OCI-M2 (cell line): ENCODE measurements at regions not wholly inside any gene's neighbourhood (a gene's known extent, or its start where the extent isn't known, plus 50 kb on each side); places are given as distances from the start of the nearest gene placed in this dataset.
"Not testable (repeated sequence)": the region's sequence is repeated elsewhere in the genome, so short reads cannot be mapped to it uniquely, and the experiment has no call there.

Experiments used
- DNase-seq: peaks from one replicate; lab custom pipeline; 2025; ENCODE audit not compliant: unreplicated experiment; lab: John Stamatoyannopoulos, UW

DNA sequence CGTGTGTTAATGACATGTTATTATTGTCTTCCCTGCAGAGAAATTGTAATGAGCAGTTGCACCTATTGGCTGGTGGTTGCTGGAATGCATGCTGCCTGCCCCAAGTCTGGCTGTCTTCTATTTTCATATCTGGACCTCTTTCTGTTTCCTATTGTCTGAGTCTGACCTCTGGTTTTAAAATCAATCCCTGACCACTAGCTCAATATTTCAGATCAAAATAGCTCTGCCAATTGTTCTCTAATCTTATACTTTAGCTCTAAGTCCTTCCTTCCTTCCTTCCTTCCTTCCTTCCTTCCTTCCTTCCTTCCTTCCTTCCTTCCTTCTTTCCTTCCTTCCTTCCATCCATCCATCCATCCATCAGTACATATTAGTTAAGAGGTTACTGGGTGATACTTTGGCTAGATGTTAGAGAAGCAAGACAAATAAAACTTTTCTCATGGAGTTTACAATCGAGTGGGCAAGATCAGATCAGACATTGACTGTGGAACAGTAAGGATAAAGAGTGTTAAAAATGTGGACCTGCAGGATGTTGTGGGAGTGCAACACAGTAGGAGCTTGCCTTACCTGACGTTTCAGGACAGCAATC, 417.1 kb downstream of the SOCS6 start:
- no peak for DNase-seq

DNA sequence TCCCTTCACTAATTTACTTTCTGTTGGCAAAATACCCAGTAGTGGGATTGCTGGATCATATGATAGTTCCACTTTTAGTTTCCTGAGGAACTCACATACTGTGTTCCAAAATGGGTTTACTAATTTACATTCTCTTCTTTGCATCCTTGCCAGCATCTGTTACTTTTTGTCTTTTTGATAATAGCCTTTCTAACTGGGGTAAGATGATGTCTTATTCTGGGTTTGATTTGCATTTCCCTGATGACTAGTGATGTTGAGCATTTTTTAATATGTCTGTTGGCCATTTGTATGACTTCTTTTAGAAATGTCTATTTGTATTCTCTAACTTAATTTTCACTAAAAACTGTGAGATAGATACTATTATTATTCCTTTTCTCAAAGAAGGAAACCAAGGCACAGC, 411.7 kb downstream of the SOCS6 start:
- DNase-seq: no peak

DNA sequence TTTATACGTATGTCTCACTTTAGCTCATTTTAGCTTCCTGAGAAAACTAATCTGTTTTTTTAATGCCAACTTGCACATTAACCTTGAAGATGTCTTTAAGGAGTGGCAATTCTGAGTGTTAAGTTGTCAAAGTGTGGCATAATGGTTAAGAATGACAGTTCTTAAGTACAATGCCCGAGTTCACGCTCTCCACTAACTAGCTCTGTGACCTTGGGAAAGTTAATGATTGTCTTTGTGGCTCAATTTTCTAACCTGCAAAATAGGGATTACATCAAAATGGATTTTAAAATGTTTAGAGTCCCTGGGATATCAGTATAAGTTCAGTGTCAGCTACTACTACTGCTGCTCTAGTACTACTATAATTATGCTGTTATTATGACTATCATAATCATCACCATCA, 409.7 kb downstream of the SOCS6 start:
- DNase-seq: no peak

DNA sequence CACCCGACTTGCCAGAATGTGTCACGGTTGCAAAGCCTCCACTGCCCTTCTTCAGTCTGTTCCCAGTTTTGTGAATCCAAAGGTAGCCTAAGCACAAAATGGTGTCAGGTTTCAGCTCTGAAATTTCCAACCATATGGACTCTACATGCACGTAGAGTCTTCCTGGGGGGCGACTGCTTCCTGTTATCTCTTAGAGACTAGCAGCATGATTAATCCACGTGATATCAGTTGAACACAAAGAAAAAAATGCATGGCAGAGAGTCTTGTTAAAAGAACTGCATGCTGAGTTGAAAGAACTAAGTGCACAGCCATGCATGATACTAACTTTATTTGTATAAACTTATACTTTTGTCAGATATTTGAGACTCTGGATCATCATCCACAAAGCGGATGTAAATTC, 404.4 kb downstream of the SOCS6 start:
- no peak for DNase-seq

DNA sequence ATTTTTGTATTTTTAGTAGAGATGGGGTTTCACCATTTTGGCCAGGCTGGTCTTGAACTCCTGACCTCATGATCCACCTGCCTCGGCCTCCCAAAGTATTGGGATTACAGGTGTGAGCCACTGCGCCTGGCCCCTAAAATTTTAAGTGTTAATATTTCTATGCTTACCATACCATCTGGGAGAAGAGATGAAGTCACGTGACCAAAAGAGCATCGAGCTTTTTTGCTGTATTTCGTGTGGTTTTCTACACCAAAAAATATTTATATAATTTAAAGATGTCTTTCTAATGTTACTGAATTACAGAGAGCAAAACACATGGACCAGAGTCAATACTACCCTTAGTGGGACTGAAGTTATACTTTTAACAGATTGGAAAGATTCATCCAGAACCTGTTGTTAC, 400.9 kb downstream of the SOCS6 start:
- DNase-seq: not testable (repeated sequence)

DNA sequence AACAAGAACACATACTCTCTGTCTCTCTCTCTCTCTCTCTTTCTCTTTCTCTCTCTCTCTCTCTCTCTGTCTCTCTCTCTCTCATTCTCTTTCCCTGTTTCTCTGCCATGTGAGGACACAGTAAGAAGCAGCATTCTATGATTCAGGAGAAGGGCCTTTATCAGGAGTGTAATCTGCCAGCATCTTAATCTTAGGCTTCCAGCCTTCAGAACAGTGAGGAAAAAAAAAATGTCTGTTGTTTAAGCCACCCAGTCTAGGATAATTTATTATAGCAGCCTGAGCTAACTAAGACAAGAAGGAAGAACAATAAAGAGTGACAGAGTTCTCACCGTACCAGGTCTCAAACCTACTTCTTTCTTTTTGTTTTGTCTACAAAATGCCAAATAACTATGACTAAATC, 399.4 kb downstream of the SOCS6 start:
- peak; percentile 54 for DNase-seq

DNA sequence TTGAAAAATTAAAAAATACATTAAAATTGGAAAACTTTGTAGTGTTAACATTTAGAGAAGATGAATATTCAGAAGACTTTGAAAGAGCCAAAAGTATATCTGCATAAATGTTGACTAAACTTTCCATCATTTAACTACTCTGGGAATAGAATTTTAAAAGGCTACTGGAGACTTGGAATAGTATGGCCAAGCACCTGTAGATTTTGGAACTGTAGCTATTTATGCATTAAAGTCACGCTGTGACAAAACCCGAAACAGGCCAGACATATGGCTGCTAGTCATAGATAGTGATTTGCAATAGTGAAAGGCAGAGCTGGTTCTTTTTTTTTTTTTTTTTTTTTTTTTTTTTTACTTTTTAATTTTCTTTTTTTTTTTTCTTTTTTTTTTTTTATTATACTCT, 396.0 kb downstream of the SOCS6 start:
- no peak for DNase-seq

DNA sequence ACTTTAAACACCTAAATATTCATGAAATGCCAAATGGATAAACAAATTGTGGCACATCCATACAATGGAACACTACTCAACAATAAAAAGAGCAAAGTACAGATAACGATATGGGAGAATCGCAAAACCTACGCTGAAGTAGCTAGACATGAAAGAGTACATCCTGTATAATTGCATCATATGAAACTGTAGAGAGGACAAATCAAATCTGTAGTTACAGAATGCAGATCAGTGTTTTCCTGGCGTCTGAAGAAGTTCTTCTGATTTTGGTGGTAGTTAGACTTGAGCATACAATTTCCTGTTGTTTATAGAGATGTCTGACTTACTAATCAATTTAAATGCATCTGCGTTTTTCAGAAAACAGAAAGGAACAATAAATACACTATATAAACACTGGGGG, 394.4 kb downstream of the SOCS6 start:
- DNase-seq: no peak

DNA sequence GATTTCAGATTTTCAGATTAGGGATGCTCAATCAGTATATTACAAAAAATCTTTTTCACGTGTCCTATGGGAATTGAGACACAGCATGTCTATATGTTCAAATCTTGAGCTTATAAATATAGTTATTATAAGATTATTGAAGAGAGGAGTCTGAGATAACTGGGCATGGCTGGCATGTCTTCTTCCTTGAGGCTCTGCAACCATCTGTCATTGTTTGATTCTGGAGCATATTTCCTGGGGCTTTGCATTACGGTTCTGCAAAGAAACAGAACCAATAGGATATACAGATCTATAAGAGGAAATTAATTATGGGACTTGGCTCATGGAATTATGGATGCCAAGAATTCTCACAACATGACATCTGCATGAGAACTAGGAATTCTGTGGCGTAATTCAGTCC, 386.1 kb downstream of the SOCS6 start:
- no peak for DNase-seq

DNA sequence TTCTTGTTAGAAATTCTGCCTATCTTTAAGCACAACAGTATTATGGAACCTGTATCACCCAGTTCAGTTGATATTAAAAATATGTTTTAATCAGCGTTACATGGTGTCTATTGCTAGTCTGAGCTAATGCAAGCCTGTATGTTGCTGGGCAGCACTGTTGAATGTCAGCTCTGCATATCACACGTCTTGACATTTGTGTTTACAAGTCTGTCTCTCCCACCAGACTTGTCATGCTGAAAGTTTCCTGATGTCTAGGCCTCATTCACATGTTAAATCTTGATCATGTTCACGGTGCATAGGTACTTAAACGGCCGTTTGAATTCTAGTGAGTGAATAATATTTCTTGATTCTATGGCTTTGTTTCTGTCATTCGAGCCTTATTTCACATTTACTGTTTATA, 385.0 kb downstream of the SOCS6 start:
- DNase-seq: no peak

DNA sequence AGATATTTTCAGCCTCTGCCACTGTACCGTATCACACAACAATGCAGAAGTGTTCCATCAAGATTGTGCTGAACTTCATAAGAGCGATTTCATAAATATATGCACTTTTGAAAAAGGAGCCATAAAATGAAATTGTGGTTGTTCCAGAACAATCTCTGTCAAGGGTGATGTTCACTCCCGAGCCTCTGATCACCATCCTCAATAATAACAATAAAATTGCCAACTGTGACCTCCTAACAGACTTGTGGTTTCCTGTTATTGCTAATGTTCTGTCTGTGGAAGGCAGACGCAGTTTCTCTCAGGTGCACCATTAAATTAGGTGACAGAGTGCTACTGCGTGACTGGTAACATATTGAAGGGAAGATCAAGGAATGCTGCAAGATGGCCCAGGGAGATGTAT, 383.7 kb downstream of the SOCS6 start:
- DNase-seq: no peak

DNA sequence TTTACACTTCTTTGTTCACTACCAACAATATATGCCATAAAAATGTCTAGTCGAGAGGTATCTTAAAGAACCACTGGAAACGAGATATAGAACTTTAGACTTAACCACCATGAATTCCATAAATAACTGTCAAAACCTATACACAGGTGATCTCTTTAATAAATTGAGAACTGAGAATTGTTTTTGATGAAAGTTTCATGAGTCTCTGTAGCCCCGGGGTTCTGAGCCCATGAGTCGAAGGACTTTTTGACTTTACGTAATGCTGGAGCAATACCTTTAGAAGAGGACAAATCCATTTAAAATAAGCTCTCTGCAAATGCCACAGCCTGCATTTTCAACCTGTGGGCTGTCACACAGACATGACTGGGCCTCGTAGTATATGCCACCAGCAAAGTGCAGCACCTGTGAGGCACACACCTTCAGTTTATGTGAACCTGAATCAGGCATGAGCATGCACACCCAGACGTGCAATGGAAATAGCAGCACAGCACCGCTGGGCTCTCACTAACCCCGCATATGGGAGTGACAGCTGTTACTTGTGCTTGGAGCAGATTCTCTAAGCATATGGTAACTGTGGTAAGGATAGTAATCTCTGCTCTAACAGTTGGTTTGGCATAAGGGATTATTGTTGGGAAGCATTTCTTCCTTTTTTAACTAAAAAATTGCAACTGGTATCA, 383.2 kb downstream of the SOCS6 start:
- no peak for DNase-seq

DNA sequence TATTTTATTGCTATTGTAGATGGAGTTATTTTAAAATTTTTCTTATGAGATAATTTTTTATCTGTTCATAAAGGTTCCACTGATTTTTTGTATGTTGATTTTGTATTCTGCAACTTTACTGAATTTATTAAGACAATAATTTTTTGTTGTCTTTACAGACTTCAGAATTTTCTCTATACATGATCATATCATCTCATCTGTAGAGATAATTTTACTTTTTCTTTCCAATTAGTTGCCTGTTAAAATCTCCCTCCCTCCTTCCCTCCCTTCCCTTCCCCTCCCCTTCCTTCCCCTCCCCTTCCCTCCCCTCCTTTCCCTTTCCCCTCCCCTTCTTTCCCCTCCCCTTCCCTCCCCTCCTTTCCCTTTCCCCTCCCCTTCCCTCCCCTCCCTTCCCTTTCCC, 378.1 kb downstream of the SOCS6 start:
- no peak for DNase-seq

DNA sequence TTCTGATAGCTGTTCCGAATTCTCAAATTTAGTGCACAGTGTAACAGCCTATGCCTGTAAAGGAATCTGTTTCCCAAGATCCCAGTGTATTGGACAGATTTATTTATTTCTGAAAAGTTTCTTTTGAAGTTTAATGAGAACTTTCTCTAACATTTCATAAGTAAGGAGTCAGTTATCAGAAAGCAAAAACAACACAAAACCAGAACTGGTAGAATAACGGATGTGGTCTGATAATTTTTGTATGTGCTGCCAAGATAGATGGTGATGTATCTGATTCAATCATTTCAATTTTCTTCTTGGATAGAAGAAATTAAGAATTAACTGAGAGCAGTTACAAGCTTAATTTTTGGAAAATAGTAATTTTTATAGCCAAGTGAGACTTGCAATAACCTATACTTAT, 374.3 kb downstream of the SOCS6 start:
- no peak for DNase-seq

DNA sequence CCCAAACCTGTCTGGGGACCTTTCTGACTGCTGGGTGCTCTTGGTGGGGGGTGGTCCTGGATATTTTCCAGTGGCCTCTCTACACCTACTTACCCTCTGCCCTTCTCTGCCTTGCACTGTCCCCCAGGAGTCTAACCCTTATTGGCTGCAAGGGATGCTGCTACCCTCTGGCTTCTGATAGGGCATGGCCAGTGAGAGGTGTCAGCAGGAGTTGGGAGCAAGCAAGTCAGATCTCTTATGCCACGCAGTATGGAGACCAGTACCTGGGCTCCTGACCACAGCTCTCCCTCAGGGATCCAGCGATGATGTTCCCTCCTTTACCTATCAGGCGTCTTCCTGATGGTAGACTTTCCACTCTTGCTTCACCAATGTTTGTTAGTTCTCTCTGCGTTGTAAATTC, 373.7 kb downstream of the SOCS6 start:
- DNase-seq: no peak

DNA sequence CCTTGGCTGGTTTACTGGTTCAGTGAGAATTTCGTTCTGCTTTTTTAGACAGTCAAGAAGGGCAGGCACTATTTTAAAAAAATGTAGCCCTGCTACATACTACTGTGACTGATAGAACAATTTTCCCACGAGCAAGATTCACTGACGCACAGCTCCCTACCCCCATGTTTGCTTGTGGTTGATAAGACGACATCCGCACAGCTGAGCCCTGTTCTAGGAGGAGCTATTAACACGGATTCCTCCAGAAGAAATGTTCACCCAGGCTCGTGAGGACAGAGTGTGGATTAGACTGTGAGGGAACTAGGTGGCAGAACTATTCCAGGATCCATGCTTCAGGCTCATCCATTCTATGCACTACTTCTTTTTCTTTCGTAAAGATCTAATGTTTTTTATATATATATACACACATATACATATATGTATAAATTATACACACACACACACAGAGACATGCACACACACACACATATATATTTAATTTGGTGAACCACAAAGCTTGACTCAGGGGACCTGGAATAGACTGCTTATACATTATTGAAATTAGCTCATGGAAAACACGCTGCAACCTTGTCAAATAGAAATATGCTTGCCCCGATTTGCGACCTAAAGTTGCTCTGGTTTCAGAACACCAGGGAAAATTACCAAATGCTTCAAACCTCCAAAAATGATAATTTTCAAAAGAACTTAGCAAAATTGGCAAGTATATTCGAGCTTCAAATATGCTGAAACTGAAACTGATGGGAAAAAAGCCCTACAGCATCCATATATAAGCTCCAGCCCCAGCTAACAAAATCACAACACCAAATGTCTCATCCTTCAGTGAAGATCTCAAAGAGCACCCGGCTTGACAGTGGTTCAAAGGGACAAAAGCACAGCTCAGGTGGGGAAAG, 370.4 kb downstream of the SOCS6 start:
- DNase-seq: peak; percentile 46

DNA sequence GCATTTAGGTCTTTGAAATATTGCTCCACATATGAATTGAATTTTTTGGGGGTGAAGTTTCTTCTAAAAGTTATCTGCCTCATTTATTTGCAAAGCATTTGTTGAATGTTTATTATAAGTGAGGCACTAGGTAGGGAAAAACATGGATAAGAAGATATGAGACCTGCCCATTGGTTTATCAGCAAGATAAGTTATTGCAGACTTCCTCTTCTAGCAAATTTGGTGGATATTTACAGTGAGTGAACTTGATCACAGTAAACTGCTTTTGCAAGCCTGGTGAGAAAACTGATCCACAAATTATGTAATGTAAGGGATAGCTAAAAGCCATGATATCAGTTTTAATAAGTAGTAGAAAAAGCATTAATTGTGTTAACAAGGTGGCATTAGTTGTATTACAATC, 364.8 kb downstream of the SOCS6 start:
- no peak for DNase-seq

DNA sequence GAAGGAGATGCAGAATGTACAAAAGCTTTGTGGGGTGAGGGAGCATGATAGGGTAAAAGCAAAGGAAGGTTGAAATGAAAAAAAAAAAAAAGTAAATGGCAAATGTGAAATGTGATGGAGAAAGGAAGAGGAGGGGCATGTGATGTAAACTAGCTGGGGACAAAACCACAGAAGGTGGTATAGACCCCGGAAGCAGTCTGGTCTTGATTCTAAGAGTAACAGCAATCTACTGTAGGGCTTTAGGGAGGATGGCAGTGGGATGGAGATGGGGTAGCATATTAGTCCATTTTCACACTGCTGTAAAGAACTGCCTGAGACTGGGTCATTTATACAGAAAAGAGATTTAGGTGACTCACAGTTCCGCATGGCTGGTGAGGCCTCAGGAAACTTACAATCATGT, 362.0 kb downstream of the SOCS6 start:
- DNase-seq: no peak

DNA sequence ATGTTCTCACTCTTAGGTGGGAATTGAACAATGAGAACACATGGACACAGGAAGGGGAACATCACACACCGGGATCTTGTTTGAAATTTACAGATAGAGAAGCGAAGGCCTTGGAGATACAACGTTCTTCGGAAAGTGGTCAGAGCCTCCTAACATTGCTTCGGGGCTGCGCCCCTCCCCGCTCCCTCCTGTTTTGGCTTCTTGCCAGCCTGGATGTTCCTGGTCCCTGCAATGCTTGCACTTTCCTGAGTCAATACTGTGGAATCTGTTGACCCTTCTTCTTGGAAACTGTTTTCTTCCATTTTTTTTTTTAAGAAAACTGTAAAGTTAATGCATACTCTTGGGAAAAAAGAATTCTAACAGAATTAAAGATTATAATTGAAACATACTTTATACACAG, 360.8 kb downstream of the SOCS6 start:
- no peak for DNase-seq

DNA sequence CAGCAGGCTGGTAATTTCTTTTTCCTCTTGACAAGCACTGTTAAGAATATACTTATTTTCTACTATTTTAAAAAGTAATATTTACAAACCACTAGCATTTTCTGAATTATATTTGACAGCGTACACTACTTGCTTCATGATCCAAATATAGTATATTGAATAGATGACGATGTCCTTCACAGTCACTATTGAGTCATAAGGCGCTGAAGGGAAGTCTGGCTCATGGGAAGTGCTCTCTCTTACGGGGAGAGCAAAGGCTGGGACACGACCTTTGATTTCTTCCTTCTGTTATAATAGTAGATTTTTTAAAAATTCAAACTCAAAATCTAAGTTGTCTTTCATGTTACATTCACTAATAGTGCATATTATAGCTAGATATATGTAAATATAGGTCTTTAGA, 357.1 kb downstream of the SOCS6 start:
- DNase-seq: no peak

DNA sequence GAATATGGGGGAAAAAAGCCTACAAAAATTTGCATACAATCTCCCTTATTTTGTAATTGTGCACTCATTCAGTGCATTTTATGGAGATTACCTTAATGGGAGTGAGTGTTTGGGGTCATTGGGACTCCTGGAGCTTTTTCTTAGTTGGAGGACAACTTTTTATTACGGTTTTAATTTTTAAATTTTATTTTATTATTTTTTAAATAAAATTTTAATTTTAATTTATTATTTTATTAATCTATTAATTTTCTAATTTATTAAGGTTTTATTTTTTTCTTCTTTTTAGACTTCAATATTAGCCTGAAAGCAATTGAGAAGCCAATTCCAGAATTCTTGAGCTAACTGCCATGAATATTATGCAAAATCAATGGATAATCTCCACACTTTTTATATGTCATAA, 355.0 kb downstream of the SOCS6 start:
- DNase-seq: no peak

DNA sequence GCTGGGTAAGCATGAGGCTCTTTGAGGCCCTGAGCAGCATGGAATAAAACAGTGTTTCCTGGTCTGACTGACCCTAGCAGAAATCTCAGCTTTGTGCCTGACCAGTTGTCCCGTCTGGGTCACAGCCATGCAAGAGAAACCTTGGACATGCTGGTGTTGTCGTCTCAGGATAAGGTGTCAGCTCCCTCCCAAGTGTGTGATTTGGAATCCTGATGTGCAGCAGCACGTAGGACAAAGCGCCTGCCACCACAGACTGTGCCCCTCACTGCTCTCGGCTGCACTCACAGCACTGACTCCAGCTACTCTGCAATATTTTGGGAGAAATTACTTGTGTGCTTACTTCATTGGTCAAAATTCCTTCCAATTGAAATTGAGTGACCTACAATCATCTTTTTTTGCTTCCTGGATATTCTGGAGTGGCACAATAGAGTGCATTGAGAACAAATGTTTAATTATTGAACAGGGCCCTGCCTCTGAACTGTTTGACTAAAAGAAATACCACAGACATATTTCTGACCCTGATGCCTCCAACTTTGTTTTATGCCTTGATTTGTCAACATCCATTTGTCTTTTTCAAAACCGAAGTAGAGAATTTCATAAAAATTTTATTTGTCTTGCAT, 352.4 kb downstream of the SOCS6 start:
- DNase-seq: no peak
